Breast epithelium (tissue), 3 donors: ENCODE measurements at regions not wholly inside any gene's neighbourhood (a gene's known extent, or its start where the extent isn't known, plus 50 kb on each side); places are given as distances from the start of the nearest gene placed in this dataset.

Source experiments
- POLR2A ChIP-seq: fragments of 450-650 bp; IDR thresholded peaks from one replicate; pipeline ENCODE4 v1.6.1; 2016; ENCODE audit warnings: antibody characterized with exemption, mild to moderate bottlenecking, moderate library complexity
- TF ChIP-seq, protein P1 (sequence below), 3 donors: fragments of 450-650 bp; IDR thresholded peaks; one replicate each; pipeline ENCODE4 v1.5.1; 2016 to 2017; ENCODE audit warnings: antibody characterized with exemption in 3 of 3, mild to moderate bottlenecking in 3 of 3, moderate library complexity in 3 of 3

DNA sequence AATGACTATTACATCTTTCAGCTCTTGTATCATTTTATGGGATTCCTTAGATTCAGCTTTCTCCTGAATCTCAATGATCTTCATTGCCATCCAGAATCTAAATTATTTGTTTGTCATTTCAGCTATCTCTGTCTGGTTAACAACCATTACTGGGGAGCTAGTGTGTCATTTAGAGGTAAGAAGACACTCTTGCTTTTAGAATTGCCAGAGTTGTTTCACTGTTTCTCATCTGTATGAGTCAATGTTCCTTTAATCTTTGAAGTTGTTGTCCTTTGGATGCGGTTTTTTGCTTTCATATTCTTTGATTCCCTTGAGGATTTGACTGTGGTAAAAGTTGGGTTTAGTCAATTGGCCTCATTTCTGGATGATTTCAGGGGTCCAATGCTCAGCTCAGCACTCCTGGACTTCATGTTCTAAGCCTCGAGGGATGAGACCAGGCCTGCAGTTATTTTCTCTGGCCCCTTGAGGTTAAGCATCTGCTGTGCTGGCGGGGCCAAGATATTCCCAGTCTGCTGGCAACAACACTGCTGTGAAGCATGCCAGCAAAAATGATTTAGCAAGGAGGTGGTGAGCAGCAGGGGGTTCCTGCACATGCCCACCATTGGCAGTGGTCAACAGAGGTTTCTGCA lies 102.4 kb upstream of the PCSK5 start:
- TF ChIP-seq POLR2A, result no peak
- TF ChIP-seq, protein P1, sequence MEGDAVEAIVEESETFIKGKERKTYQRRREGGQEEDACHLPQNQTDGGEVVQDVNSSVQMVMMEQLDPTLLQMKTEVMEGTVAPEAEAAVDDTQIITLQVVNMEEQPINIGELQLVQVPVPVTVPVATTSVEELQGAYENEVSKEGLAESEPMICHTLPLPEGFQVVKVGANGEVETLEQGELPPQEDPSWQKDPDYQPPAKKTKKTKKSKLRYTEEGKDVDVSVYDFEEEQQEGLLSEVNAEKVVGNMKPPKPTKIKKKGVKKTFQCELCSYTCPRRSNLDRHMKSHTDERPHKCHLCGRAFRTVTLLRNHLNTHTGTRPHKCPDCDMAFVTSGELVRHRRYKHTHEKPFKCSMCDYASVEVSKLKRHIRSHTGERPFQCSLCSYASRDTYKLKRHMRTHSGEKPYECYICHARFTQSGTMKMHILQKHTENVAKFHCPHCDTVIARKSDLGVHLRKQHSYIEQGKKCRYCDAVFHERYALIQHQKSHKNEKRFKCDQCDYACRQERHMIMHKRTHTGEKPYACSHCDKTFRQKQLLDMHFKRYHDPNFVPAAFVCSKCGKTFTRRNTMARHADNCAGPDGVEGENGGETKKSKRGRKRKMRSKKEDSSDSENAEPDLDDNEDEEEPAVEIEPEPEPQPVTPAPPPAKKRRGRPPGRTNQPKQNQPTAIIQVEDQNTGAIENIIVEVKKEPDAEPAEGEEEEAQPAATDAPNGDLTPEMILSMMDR (IDR thresholded peaks at IDR 0.05), result no peak
